ENCODE measurements at regions not wholly inside any gene's neighbourhood (a gene's known extent, or its start where the extent isn't known, plus 50 kb on each side); places are given as distances from the start of the nearest gene placed in this dataset.

DNA sequence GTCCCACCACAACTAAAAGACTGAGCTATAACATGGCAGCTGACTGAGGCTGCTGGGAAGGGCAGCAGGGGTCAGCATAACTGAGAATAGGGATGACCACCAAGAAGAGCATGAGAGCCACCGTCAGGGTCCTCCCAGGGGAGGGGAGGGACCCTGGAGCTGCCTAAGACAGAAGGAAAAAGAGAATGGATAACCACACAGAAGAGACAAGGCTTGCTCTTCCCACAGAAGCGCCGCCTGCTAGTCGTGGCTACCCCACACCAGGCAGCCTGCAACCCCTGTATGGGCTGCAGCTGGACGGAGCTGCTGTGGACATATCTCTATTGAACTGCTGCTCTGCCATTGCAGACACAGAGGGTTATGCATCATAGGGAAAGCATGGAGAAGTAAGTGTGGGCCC is 132.0 kb upstream of the CHD6 start:
- no peaks in the 10 kb centered on the region for H3K36me3 ChIP-seq
- peaks cover 0 to 9% (median 0%) of the 10 kb centered on the region in 4 donors for H3K9me3 ChIP-seq
- no peaks in the 10 kb centered on the region for H3K27me3 ChIP-seq
- 58 to 67% methylated on average over 5 of the region's 5 CpGs for WGBS, 2 donors
- H3K4me1 ChIP-seq, result no peaks in the 10 kb centered on the region
- no peak overlapping the region for H3K4me3 ChIP-seq
- TF ChIP-seq EP300 (IDR thresholded peaks at IDR 0.05) (no peak), POLR2A (IDR thresholded peaks at IDR 0.05) (no peak)
- TF ChIP-seq, protein P1, sequence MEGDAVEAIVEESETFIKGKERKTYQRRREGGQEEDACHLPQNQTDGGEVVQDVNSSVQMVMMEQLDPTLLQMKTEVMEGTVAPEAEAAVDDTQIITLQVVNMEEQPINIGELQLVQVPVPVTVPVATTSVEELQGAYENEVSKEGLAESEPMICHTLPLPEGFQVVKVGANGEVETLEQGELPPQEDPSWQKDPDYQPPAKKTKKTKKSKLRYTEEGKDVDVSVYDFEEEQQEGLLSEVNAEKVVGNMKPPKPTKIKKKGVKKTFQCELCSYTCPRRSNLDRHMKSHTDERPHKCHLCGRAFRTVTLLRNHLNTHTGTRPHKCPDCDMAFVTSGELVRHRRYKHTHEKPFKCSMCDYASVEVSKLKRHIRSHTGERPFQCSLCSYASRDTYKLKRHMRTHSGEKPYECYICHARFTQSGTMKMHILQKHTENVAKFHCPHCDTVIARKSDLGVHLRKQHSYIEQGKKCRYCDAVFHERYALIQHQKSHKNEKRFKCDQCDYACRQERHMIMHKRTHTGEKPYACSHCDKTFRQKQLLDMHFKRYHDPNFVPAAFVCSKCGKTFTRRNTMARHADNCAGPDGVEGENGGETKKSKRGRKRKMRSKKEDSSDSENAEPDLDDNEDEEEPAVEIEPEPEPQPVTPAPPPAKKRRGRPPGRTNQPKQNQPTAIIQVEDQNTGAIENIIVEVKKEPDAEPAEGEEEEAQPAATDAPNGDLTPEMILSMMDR (IDR thresholded peaks at IDR 0.05), result no peak
- no peak overlapping the region for H3K27ac ChIP-seq
- no peak for DNase-seq (ENCODE audit: low spot score in 2 of 2)

DNA sequence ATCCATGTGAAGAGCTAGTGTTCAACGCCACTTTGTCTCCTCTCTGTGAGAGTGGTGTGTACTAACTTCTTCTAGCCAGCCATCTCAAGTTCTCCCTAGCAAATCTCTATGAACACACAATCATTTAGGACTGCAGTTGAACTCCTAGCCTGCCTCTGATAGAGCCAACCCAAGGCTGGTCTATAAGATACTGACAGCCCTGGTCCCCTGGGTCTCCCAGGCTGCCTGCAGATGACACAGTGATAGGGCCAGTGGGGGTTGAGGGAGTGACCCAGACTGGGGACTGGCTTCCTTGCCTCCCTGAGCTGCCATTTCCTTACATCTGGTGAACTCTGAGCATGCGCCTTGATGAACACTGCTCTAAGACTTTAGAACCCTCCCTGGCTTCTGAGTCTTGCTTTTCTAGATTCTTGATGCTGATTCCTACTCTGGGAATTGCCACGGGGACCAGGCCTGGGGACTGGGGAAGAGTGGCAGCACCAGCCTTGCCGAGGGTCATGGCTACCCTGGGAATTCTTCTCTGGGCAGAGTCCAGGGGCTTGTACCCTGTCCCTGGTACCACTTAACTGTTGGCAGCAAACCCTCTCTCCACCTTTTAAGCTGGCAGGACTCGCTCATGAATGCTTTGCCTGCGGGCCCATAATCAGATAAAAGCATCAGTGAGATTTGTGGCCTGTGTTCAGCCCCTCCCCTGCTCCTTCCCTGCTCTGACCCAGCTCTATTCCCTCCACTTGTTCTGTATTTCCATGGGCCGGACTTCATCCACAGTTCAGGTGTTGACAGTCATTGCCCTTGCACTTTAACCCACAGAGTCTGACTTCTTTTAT is 130.8 kb upstream of the CHD6 start:
- DNase-seq (ENCODE audit: low spot score in 2 of 2), result no peak
- H3K9me3 ChIP-seq, result peaks cover 0 to 11% (median 0%) of the 10 kb centered on the region in 4 donors
- no peaks in the 10 kb centered on the region for H3K36me3 ChIP-seq
- no peaks in the 10 kb centered on the region for H3K27me3 ChIP-seq
- H3K4me3 ChIP-seq, result no peak overlapping the region
- H3K4me1 ChIP-seq, result no peaks in the 10 kb centered on the region
- H3K27ac ChIP-seq, result no peak overlapping the region
- 75 to 85% methylated on average over 7 of the region's 7 CpGs for WGBS, 2 donors
- TF ChIP-seq, protein P1 (IDR thresholded peaks at IDR 0.05), result no peak
- no peak for TF ChIP-seq POLR2A (IDR thresholded peaks at IDR 0.05)
- no peak for TF ChIP-seq EP300 (IDR thresholded peaks at IDR 0.05)

DNA sequence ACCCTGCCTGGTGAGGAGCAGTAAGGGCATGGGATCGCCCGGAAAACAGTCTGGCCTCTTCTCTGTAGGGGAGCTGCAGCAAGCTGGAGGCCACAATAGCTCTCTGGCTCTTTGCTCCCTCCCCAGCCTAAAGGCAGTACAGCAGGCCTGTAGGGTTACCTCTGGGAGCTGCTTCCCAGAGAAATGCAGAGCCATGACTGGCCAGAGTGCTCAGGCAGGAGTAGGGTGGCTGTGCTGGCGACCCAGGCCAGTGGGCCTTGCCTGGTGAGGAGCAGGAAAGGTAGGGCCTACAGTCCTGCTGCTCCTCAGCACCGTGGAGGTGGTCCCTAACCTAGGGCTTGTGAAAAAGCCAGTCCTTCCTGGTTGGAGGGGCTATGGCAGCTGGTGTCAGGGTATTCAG is 129.9 kb upstream of the CHD6 start:
- H3K27me3 ChIP-seq, result no peaks in the 10 kb centered on the region
- no peak overlapping the region for H3K4me3 ChIP-seq
- H3K36me3 ChIP-seq, result no peaks in the 10 kb centered on the region
- H3K4me1 ChIP-seq, result no peaks in the 10 kb centered on the region
- no peak for TF ChIP-seq POLR2A (IDR thresholded peaks at IDR 0.05)
- TF ChIP-seq EP300 (IDR thresholded peaks at IDR 0.05), result no peak
- TF ChIP-seq, protein P1 (IDR thresholded peaks at IDR 0.05), result no peak
- peaks cover 0 to 11% (median 0%) of the 10 kb centered on the region in 4 donors for H3K9me3 ChIP-seq
- WGBS, 2 donors, result 75 to 83% methylated on average over 2 of the region's 4 CpGs
- H3K27ac ChIP-seq, result no peak overlapping the region
- no peak for DNase-seq (ENCODE audit: low spot score in 2 of 2)

DNA sequence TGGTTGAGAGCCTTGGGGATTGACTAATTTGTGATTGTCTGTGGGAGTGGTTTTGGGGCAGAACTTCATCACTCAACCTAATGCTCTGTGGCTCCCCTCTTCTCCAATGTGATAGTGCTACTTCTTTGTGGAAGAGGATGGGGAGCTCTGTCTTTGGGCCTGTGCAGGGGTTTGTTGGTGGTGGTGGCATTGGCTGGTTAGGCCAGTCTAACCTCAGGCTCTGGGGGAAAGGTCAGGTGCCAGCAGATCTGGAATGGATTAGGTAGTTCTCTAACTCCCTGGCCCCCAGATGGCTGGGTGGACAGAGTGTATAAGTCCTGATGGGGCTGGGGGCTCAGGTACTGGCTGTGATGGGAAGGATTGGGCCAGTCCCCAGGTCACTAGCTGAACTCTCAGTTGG is 129.0 kb upstream of the CHD6 start:
- TF ChIP-seq EP300 (IDR thresholded peaks at IDR 0.05), result no peak
- TF ChIP-seq, protein P1 (IDR thresholded peaks at IDR 0.05), result no peak
- TF ChIP-seq POLR2A (IDR thresholded peaks at IDR 0.05), result no peak
- no peak overlapping the region for H3K27ac ChIP-seq
- no peak for DNase-seq (ENCODE audit: low spot score in 2 of 2)
- no peaks in the 10 kb centered on the region for H3K27me3 ChIP-seq
- H3K9me3 ChIP-seq, result peaks cover 0 to 11% (median 0%) of the 10 kb centered on the region in 4 donors
- H3K36me3 ChIP-seq, result no peaks in the 10 kb centered on the region
- no peaks in the 10 kb centered on the region for H3K4me1 ChIP-seq
- H3K4me3 ChIP-seq, result no peak overlapping the region

DNA sequence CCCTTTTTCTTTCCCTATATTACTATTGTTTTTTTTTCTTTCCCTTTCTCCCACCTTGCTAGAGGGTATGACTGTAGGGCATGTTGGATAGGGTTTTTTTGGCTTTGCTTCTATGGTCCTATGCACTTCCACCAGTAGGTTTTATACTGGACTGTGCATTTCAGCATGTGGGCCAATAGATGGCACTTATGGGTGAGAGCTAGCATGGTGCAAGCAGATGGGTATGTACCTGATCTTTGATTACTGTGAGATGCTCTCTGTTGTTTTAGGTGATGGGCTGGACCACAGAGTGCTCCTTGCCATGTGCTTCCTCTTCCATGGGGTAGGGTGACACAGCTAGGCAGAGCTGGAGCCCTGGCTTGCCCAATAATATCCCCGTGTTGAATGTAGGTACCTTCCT is 128.5 kb upstream of the CHD6 start:
- no peak for DNase-seq (ENCODE audit: low spot score in 2 of 2)
- 88 to 100% methylated on average over 1 of the region's 1 CpG for WGBS, 2 donors
- H3K36me3 ChIP-seq, result no peaks in the 10 kb centered on the region
- TF ChIP-seq EP300 (IDR thresholded peaks at IDR 0.05), result no peak
- TF ChIP-seq, protein P1 (IDR thresholded peaks at IDR 0.05), result no peak
- TF ChIP-seq POLR2A (IDR thresholded peaks at IDR 0.05), result no peak
- no peak overlapping the region for H3K27ac ChIP-seq
- peaks cover 0 to 11% (median 0%) of the 10 kb centered on the region in 4 donors for H3K9me3 ChIP-seq
- H3K4me3 ChIP-seq, result no peak overlapping the region
- no peaks in the 10 kb centered on the region for H3K4me1 ChIP-seq
- H3K27me3 ChIP-seq, result no peaks in the 10 kb centered on the region
